ENCODE measurements at regions not wholly inside any gene's neighbourhood (a gene's known extent, or its start where the extent isn't known, plus 50 kb on each side); places are given as distances from the start of the nearest gene placed in this dataset.

DNA sequence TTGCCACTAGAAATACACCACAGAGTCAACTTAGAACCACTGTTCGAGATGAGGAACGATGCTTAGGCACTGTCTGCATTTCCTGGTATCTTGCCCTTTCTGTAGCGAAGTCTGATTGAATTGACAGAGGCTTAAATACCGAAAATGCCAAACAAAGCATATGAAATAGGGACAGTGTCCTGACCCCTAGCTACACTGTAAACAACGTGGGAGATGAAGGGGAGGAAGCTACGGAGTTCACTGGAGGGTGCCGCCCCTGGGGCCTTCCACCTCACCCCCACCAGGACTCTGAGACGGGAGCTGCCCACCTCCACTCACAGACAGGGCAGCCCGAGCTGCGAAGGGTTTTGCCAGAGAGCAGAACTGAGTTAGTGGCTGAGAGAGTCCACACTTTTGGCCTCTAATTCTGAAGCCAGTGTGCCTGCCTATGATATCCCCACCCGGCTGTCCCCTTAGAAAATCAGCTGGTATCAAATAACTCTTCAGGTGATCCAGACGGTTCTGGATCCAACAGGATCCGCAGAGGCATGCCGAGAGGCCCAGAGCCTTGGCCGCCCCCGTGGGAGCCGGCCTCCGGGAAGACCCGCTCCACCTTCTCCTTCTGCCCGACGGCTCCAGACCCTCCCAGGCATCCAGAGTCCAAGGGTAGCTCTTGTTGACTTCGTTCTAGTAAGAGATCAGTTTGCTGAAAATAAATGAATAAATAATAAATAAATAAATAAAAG, 230.7 kb upstream of the DIO3 start:
- no peak for DNase-seq

DNA sequence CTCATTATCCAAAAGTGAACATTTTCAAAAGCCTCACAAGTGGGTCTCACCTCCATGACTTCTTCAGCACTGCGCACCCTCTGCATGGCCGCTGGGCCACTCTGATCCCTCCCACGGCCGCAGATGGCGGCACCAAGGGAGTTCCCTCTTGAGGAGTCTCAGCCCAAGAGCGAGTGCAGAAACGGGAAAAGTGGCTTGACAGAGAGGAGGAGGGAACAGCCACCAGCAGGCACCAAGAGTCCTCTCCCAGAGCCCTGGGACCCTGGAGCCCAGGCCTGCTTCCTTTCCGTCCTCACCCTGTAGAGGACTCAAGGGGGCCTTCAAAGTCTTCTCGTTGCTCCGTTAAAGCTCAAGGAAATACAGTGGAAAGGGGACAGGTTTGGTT, 230.2 kb upstream of the DIO3 start:
- no peak for DNase-seq

DNA sequence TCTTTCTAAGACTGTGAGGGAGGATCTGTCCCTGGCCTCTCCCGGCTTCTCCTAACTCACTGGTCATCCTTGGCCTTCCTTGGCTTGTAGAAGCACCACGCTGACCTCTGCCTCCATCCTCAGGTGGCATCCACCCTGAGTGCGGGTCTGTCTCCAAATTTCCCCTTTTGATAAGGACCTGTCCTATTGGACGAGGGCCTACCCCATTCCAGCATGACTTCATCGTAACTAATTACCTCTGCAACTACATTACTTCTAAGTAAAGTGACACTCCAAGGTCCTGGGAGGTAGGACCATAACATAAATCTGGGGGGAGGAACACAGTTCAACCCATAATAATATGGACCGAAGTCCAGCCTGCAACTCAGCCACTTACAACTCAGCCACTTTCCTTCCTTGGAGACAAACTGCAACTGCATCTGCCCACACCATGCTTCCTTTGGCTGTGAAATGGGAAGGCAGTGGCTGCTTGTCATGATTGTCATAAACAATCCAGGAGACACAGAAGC, 229.6 kb upstream of the DIO3 start:
- no peak for DNase-seq

DNA sequence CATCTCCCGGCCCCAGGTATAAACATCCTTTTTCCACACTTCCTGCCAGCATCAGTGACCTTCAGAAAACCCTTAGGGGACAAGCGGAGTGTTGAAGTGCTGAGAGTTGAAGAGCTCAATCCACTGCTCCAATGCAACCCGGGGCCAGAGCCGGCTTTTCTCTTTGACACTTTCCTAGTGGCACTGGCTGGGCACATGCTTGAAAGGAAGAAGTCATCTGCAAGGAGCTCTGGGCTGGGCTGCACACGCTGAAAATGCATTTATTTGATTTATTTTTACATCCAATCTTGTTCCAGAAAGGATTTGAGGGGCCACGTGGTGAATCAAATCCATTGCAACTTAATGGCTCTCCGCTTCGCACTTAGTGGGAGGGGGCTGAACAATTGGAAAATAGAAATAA, 229.0 kb upstream of the DIO3 start:
- no peak for DNase-seq

DNA sequence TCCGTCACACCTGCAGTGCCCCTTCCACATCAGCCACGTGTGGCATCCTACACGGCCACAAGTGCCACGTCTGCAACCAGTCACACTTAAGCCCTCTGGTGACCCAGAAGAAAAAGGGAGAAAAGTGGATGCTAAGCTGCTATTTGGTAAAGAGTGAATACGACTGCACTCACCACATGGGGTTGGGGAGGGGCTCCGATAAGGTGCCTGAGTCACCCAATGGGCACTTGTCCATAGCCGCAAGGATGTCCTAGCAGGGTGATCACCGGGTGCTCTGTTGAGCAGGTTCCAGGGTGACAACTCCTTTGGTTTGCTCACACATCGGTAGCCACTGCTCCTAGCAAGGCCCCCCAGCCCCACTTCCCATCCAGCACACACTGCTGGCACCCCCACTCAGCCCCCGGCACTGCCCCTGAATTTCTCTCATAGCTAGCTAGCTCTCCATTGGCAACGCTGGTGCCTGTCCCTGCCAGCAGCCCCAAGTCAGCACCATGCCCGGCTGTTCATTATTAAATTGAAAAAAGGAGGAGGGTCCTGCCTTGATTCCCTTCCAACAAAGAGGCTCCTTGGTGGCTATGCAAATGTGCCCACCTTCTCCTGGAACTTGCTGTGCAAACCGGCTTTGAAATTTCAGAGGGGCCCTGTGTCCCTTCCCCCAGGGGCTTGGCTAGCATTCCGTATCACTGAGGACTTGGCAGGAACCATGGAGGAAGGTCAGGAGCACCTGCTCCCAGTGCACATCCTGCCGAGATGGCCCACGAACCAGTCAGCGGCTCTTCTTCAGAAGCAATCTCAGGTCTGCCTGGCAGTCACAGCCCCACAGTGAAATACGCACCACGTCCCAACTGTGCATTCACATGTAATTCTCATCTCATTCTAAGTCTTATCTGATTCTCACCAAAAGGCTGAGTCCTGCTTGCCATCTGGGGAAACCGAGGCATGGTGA, 227.7 kb upstream of the DIO3 start:
- DNase-seq, result no peak

DNA sequence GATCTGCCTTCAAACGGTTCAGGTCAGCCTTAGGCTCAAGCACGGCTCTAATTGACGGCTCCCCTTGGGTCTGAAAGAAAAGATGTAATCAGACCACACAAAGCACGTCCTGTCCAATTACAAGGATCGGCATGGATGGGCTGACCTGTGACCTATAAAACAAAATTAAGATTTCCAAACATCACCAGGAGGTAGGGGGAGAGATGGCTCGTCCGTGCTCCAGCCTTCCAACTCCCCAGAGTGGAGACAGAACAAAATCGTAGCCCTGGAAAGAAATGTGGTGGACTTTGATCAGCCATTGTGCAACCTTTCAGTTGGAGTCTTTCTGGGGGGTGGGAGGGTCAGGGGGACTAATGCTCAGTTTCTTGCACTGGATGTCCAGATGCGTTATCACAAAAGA, 226.6 kb upstream of the DIO3 start:
- DNase-seq, result no peak

DNA sequence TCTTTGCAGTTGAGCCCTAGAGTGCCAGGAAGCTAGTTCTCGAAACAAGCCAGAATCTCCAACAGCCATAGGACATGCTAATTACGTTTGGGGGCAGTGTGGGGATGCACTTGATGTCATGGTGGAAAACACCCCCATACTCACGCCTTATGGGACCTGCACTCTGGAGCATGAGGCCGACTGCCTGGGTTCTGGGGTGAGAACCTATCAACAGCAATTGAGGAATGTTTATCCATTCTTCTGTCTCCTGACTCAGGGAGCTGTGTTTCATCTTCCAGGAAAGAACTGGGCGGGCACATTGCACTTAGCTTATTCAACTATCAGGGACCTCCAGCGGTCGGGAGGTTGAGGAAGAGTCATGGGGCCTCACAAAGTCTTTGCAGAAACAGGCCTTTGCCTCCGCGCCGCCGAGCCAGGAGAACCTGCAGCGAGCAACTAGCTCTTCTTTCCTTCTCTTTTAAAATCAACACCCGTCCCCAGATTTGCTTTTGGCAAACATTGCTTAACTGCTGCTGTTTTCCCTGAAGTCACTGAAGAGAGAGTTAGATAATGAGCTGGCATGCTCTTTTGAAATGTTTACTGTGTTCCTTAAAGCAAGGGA, 226.1 kb upstream of the DIO3 start:
- DNase-seq, result peak; percentile 30

DNA sequence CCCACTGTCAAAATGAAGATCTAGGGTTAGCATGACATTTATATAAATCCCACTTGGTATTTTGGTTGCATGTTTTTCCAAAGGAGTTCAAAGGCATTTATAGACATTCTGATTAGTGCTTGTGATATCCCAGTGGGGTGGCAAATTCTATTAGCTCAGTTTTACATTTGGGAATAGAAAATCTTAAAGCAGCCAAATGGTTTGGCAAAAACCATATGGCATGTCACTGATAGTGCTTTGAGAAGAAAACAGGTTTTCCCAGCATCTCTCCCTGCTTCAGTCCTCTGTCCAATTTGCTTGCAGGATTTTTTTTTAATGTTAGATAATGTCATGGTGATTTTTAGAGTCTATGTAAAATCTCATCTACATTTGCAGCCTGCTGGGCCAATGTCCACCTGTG, 225.1 kb upstream of the DIO3 start:
- DNase-seq, result no peak

DNA sequence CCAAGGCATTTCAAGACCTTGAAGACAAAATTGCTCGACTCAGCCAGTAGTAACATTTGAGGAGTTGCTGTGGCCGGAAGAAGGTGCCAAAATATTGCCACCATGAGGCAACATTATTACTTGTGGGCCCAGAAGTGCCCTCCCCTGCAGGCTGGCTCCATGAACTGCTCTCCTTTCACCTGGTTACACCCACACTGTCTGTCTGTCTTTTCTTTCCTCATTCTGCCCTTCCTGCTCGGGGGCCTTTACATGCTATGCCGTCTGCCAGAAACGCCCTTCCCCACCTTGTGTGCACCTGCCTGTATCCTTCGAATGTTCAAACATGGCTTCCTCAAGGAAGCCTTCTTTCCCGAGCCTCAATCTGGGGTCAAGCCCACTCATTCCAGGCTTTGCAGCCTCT, 224.2 kb upstream of the DIO3 start:
- no peak for DNase-seq

DNA sequence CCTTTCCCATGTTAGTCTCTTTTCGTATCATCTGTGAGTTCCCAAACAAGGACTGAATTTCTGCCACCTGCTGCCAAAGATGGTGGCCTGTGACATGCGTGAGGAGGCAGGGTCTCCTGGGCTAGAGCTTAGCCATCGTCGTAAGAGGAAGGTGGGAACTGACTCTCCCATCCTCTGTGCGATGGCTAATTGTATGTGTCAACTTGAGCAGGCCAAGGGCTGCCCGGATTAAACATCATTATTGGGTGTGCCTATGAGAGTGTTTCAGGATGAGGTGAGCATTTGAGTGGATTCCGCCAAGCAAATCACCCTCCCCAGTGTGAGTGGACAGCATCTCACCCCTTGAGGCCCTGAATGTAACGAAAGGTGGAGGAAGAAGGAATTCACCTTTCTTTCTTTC, 220.7 kb upstream of the DIO3 start:
- DNase-seq, result no peak

DNA sequence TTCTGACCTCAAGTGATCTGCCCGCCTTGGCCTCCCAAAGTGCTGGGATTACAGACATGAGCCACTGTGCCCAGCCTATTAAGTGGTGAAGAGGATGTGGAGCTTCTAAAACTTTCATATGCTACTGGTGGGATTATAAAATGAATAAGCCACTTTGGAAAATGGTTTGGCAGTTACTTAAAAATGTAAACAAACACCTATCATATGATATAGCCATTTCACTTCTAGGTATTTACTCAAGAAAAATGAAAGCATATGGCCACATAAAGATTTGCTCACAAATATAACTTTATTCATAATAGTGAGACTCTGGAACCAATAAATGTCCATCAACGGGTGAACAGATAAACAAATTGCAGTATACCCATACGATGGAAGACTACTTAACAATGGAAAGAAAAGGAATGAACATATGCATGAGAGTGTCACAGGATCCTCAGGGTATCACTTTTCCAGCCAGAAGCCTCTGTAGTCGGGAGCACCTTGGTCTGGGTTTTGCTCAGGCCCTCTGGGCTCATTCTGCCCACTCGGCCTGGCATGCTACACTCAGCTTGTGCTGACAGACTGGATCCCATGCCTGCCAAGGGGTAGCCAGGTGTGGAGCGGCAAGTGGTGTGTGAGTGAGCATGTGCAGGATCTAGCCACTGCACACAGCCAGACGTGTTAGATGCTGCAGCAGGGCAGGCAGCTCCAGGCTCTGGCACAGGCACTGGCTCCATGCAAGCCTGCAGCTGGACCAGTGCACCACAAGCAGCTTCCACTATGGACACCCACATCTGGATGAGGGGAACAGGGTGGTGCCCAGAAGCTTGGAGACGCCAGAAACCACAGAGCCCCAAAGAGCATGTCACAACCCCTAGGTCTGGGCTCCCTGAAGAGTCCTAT, 213.2 kb upstream of the DIO3 start:
- no peak for DNase-seq

DNA sequence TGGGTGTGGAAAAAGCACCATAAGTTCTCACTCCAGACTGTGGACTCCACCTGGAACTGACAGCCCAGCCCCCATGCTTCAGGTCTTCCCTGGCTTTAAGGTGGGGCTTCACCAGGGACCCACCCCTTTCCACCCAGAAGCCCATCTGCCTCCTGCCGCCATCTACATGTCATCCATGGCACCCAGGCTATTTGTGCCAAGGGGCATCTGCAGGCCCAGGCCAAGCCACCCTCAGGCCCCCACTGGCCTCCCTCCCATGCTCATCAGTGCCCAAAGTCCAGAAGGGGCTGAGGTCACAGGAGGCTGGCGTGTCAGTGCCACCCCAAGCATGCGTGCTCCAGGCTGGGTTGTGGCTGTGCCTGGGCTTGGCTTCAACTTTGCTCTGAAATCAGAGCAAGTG, 212.2 kb upstream of the DIO3 start:
- DNase-seq, result no peak

DNA sequence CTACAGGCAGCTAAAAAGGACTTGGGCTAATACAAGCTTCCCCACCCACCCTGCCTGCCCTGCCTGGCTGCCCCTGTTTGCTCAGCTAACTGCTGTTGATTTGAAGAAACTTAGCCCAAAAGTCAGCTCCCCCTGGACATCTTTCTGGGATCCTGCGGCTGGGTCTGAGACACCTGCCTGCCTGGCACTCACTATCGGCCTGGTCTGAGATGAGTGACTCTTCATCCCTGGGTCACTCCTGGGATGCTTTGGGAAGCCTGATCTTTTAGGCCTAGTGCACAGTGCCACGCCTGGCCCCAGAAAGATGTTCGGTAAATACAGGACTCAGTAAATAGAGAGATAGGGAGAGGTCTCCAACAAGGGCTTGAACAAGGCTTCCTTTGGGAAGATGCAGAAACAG, 211.3 kb upstream of the DIO3 start:
- DNase-seq, result no peak

DNA sequence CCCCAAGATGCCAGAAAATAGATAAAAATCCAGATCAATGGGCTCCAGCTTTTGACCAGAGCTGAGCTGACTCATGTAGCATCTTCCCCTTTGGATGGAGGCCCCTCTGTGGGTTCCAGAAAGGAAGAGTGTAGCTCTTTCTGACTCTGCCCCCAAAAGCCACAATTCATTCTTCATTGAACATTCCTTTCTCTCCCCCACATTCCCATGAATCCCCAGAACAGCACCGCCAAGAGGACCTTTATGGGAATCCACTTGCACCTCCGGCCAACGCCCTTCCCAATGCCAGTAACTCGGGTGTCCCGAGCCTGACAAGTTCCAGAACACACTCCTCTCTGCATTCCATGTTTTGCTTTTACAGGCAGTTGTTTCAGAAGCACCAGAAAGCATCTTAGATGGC, 210.6 kb upstream of the DIO3 start:
- DNase-seq, result no peak

DNA sequence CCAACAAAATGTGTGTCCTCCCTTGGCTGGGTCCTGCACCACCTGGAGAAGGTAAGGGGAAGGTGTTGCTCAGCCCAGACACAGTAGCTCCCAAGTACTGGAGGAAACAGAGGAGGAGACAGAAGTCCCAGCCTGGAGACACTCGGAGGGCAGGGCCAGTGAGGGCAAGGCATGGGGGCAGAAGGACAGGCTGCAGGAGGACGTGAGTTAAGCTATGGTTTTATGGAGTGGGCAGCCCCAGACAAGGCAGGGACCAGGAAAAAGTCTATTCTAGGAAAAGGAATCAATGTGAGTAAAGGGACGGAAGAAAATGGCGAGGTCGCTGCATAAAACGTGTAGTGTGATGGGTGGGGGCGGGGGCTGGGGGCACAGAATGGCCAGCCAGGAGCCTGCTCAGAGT, 210.1 kb upstream of the DIO3 start:
- no peak for DNase-seq

DNA sequence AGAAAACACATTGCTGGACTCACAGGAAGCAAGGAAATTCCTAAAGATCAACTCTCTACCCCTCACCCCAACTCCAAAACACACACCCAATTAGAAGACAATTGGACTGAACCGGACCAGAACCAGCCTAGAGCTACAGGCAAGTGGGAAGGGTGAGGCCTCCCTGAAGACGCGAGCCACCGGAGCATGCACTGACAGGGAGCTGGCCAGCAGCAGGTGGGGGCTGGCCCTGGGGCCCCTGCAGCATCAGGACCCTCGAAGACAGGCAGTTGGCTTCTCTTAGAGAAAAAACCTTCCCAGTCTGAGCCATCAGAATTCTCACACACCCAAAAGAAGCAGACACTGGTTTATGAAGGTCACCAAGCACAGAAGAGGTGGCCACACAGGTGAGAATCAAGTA, 209.5 kb upstream of the DIO3 start:
- no peak for DNase-seq

DNA sequence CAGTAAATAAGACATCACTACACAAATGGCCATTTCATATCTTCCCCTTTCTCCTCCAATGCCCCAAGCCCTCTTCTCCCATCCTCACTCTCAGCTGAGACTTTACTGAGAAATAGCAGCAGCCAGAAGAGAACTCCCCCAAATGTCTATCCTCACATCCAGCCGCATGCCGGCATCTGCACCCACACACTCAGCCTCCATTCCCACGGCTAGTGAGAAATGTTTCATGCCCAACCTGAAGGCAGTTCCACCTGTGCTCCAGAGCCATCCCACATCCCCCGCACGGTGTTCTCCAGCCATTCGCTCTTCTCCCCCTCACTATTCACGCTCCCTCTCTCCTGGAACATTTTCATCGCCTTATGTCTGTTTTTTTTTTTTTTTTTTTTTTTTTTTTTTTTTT, 208.7 kb upstream of the DIO3 start:
- no peak for DNase-seq

DNA sequence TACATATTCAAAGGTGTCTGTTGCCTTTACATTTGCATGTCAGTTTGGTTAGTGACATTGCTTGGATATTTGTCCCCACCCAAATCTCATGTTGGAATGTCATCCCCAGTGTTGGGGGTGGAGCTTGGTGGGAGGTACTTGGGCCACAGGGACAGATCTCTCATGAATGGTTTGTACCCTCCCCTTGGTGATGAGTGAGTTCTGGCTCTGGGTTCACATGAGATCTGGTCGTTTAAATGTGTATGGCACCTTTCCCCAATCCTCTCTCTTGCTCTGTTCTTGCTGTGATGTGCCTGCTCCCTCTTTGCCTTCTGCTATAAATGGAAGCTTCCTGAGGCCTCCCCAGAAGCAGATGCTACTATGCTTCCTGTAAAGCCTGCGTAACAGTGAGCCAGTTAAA, 207.9 kb upstream of the DIO3 start:
- DNase-seq, result no peak

DNA sequence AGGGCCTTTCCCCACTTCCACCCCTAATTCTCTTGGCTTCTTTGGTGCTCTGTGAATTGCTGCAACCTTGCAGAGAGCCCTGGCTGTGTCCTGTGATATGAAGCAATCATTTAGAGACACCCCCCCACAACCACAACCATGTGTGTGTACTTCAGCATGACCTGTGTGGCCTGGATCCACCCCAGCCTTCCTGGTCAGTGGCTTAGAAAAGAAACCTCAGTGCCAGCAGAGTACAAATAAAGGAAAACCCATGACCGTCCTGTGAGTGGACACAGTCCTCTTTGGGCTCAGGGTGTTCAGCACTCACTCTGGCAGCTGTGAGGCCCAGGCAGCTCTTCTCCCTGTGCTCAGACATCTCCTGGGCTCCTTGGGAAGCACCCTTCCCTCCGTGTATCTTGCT, 206.6 kb upstream of the DIO3 start:
- no peak for DNase-seq

DNA sequence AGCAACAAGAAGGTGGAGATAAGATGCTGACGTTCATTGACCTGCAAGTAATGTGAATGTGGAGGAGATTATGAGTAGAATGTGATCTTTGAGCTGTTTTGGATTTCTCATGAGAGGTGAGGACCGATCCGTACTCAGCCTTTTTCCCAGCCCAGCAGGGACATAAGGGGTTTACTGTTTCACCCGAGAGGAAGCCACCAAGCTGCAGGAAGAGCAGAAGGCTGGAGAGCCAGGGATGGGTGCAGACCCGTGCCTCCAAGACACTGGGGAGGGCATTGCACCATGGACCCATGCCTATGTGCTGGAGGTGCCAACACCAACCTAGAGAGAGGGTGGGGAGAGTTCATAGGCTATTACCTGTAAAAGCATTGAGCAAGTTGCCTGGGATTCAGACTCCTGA, 206.0 kb upstream of the DIO3 start:
- DNase-seq, result no peak

DNA sequence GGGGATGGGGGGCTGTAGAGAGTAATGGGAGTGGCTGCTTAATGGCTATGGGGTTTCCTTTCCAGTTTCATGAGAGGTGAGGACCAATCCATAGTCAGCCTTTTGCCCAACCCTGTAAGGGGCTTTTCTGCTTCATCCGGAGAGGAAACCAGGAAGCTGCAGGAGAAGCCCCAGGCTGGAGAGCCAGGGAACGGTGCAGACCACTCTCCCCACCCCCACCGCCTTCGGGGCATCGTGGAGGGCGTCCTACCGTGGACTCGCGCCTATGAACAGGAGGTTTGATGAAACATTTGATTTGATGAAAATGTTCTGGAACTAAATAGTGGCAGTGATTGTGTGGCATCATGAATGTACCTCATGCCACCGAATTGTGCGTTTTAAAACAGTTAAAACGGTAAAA, 204.3 kb upstream of the DIO3 start:
- DNase-seq, result no peak

Data from tongue (tissue), 1 donor.